ENCODE measurements at regions not wholly inside any gene's neighbourhood (a gene's known extent, or its start where the extent isn't known, plus 50 kb on each side); places are given as distances from the start of the nearest gene placed in this dataset.

DNA sequence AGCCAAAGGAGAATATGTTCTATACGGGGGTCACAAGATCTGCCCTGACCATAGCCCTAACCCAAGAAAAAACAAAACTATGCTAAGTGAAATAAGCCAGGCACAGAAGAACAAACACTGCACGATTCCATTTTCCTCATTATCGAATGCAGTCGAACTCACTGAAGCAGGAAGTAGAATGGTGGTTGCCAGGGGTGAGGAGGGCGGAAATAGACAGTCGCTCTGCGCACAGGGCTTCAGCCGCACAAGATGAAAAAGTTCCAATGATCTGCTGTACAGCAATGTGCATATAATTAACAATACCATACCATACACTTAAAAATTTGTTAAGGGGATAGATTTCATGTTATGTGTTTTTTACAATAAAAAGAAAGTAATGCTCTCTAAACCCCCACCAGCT, 257.7 kb downstream of the TXNL1 start:
- no peak for DNase-seq (ENCODE audit: low read depth in 2 of 2)

DNA sequence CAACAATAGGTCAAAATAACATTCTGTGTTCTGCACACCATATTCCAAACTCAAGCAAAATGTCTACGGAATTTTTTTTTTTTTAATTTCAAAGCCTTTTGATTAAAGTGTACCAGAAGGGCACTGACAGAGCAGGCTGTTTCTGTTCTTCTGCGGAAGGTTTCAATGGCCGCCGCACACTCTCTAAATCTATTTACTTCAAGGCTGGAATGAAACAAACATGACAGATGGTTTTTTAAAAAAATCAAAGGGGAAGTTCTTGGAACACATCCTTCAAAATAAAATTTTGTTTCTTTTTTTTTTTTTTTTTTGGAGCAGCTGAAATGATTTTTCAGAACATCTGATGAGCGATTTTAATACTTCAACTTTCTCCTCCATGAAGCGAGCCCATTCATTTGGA, 259.1 kb downstream of the TXNL1 start:
- no peak for DNase-seq (ENCODE audit: low read depth in 2 of 2)

DNA sequence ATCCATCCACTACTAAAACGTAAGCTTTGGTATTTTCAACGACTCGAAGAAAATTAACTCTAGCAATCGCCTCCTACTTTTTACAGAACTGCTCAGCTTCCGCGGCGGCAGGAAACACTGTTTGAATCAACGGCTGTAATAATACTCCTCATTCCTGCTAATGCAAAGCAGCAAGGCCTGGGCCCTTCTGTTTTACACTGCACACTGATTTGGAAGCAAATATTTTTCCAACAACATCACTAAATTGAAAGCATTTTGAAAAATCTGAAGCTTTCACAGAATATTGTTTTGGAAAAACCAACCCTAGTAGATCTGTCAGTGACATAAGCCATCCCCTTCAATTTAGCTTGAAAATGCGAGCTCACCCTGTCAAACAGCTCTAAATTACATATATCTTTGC, 261.2 kb downstream of the TXNL1 start:
- no peak for DNase-seq (ENCODE audit: low read depth in 2 of 2)

DNA sequence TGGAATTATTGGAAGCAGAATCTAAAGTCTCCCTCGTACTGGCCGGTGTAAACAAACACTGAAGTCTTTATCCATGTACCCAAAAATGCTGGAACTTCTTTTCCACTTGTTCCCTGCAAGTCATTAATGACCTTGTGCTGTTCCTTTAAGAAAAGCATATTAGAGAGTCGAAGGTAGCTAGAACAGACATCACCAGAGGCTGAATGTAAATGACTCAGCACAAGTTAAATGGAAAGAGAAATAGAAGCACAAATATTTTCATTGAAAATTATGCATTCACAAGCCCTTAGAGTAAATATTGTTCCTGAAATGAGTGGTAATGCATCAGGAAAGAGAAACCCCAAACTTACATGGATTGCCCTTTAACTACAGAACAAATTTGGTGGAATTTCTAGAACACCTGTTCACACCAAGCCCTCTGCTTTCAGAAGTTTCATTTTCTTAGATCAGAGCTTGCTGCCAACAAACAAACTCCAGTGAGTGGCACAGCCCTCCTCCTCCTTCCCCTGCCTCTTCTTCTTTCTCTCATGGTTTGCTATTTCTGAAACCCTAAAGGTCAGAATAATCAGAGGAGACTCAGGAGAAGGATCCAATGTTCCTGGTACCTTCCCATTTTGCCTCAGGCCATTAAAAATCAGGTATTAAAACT, 264.3 kb downstream of the TXNL1 start:
- DNase-seq (ENCODE audit: low read depth in 2 of 2): no peak

DNA sequence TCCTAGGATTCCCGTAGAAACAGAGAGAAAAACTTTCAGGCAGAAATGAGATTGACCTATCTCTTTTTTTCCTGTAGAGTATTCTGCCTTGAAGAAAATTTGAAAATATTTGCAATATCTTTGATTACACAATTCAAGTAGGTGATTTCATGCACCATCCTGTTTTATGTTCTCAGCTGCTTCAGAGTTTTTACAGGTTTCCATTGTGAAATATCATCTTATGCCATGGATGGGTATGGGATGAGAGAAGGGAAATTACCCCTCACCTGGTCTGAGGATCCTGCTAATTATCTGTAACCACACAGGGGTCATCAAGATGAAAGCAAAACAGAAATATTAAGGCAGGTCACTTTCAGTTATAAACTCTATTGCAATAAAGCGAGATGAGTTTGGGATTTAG, 264.8 kb downstream of the TXNL1 start:
- DNase-seq (ENCODE audit: low read depth in 2 of 2): no peak

DNA sequence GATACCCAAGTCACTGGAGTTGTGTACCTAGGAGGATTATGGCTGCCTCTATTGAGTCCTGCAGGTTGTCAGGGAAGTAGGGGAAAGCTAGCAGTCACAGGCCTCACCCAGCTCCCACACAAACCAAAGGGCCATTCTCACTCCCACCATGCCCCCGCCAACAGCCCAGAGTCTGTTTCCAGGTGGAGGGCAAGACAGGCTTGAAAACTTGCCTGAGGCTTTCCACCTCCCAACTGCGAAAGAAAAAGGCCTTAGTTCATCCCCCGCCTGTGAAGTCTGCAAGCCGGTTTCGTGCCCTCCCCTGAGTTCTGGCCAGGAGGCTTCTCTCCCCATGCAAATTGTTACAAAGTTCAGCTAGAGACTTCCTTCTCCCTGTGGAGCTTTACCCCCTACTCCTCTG, 270.3 kb downstream of the TXNL1 start:
- DNase-seq (ENCODE audit: low read depth in 2 of 2): no peak

DNA sequence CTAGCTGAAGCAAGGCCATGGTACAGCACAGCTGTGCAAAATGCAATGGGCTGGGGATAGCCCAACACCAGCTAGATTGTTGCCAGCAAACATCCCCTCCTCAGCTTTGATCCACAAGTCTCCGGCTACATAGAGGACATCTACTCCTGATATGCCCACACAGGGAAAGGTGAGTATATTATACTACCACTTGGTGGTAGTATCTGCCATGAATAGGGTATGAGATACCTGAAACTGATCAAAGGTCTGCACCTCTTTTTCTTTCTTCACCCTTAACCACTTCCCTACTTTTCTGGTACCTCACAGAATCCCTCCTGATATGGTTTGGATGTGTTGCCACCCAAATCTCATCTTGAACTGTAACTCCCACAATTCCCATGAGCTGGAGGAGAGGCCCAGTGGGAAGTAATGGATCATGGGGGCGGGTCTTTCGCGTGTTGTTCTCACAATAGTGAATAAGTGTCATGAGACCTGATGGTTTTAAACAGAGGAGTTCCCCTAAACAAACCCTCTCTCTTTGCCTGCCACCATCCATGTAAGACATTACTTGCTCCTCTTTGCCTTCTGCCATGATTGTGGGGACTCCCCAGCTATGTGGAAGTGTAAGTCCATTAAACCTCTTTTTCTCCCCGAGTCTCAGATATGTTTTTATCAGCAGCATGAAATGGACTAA, 279.6 kb downstream of the TXNL1 start:
- DNase-seq (ENCODE audit: low read depth in 2 of 2): no peak

DNA sequence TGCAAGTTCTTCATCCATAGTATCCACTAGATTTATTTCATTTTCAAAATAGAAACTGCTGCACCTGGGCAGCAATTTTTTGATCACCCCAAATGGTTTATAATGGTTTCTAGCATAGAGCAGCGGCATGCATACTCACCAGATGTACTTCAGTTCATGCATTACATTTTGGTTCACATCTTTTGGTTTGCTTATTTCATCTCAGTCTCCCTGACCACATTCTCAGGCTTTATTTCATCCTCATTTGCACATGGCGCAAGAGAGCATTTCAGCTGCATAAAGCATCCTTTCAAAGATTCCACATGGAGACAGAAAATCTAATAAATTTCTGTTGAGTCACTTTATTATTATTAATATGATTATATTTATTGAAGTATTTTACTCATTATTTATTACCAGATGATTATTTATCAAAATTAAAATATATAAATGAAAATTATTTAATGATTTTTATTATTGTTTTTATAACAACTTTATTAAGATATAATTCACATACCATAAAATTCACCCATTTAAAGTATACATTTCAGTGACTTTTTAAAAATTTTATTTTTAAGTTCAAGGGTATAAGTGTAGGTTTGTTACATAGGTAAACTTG, 284.6 kb downstream of the TXNL1 start:
- DNase-seq (ENCODE audit: low read depth in 2 of 2): no peak

DNA sequence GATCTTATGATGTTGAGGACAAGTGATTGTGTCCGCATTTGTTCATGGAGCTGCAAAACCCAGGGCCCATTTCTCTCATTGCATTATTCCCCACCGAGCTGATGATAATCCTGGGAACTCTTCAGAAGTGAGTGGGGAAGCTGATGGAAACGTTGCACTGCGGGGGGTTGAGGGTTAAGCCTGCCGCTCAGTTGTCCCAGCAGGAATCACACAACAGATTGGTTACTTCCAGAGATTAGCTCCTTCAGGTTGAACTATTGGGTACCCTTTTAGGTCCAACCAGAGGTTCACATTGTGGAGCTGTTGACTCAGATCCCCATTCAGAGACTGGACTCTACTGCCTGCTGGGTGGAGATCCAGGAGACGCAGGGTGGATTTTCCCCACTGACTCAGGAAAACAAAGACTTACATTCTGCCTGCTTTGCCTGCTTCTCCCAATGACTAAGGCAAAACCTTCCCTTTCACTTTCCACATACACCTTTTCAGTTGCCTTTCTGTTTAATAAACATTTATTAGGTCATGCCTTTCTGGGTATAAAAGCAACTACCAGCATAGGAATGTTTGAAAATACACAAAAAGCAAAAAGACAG, 286.4 kb downstream of the TXNL1 start:
- no peak for DNase-seq (ENCODE audit: low read depth in 2 of 2)

DNA sequence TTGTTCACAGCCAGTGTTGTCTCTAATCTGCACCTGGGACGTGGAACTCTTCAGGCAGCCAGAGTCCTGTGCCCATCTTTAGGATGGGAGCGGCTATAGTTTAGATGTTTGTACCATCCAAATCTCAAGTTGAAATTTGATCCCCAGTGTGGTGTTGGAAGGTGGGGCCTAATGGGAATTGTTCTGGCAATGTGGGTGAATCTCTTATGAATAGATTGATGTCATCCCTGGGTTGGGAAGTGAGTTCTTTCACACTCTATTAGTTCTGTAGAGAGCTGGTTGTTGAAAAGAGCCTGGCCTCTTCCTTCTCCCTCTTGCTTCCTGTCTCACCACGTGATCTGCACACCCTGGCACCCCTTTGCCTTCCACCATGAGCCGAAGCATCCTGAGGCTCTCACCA, 300.9 kb downstream of the TXNL1 start:
- no peak for DNase-seq (ENCODE audit: low read depth in 2 of 2)

DNA sequence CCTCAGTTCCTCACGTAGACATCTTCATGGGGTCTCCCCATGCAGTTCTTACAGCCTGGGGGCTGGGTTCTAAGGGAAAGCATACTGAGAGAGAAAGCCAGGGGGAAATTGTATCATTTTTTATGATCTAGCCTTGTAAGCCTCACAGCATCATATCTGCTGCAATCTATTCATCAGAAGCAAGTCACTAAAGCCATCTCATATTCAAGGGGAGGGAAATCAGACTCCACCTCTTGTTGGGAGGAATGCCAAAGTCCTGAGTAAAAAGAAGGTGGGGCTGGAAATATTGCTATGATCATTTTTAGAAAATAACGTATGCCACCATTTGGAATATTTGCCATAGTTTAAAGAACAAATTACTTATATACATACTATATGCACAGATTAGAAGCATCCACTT, 304.6 kb downstream of the TXNL1 start:
- DNase-seq (ENCODE audit: low read depth in 2 of 2): no peak

DNA sequence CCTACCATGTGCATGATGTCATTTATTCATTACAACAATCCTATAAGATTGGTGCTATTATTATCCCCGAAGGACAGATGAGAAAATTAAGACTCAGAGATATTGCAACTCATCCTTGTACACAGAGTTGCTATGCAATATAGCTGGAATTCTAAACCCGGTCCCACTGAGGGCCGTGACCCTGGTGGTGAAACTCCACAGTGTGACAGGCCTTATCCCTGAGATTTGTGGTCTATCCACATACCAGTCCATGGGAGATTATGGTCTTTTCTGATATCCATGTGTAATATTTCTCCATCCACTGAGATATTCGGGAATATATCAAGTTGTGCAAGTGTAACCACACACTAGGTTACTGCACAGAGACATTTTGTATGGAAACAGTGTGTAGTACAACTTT, 305.2 kb downstream of the TXNL1 start:
- no peak for DNase-seq (ENCODE audit: low read depth in 2 of 2)

DNA sequence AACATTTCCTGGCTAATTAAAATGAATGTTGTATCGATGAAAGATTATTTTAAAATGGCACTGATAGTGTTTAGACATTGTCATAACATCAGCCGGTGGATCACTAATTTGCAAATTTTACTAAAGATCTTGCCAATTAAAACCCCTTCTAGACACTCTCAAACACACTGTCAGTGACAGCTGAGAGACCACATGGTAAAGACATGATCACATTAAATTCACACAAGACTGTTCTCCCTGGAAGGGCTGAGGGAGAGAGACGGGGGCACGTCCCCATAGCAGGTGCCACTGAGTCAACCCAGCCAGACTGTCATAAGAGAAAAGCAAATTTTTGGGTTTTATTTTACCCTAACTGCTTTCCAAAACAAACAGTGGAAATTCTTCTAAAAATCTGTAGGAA, 306.0 kb downstream of the TXNL1 start:
- DNase-seq (ENCODE audit: low read depth in 2 of 2): no peak

DNA sequence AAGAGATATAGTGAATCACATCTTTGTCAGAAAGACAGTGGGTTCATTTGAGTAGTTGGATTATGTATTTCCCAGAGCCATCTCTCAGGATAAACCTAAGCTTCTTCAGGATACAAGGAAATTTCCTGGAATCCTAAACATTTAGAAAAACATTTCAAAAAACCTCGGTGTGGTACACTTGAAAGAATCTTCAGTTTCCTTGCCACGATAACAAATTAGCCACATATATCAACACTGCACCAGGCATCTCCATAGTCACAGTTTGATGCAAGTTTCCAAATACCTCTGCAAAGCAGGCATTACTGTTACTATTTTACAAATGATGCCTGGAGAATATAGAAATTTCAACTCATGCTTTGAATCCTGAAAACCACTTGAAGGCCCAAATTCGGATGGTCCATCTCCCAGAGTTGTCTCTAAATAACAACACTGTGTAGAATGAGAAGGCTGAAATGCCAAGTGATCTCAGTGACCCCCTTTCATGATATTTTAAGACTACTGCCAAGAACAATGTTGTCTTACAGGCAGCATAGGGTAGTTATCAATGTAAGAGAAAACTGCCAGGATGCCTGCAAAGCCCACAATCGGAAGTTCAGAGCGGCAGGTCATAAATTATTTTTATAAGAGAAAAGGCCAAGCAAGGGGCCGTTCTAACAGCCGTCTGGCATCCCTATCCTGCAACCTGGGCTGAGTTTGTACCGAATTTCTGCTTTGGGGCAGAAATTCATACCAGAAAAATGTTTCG, 307.9 kb downstream of the TXNL1 start:
- DNase-seq (ENCODE audit: low read depth in 2 of 2): peak; percentile 22 to 51

DNA sequence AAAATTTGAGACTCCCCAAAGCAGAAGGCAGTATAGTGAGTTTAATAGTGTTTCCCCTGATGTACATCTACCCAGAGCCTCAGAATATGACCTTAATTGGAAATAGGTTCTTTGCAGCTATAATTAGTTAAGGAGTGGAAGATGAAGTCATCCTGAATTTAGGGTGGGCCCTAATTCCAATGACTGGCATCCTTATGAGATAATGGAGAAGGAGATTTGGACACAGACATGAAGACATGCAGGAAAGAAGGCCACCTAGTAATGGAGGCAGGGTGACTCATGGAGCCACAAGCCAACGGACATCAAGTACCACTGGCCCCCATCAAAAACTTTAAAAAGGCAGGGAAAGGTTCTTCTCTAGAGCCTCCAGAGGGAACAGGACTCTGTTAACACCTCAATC, 308.9 kb downstream of the TXNL1 start:
- no peak for DNase-seq (ENCODE audit: low read depth in 2 of 2)

DNA sequence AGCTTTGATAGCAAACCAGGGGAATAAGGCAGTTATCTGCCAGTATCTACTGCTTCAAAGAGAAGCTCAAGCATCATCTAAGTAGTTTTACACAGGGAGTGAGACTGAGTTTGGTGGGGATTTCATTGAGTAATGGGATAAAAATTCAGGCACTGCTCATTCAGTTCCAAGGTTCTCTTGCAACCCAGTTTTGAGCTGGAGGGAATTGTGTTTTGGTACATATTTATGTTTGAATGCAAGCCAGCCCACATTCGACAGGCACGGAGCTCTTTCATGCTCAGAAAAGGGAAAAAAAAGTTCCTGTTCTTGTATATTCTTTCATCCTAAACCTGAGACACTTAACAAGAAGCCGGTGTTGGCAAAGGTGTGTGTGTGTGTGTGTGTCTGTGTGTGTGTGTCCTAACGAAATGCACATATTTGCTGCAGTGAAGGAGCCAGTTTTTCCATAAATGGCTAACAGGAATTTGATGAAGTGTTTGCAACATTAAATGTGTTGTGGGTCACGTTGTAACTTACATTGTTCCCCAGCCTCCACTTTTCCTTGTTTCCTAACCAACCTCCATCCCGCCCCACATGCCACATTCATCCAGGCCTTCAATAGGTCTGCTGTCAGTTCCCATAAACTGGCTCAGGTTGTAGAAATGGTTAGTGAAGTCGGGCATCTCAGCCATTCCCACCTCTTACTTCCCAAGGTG, 311.1 kb downstream of the TXNL1 start:
- no peak for DNase-seq (ENCODE audit: low read depth in 2 of 2)

DNA sequence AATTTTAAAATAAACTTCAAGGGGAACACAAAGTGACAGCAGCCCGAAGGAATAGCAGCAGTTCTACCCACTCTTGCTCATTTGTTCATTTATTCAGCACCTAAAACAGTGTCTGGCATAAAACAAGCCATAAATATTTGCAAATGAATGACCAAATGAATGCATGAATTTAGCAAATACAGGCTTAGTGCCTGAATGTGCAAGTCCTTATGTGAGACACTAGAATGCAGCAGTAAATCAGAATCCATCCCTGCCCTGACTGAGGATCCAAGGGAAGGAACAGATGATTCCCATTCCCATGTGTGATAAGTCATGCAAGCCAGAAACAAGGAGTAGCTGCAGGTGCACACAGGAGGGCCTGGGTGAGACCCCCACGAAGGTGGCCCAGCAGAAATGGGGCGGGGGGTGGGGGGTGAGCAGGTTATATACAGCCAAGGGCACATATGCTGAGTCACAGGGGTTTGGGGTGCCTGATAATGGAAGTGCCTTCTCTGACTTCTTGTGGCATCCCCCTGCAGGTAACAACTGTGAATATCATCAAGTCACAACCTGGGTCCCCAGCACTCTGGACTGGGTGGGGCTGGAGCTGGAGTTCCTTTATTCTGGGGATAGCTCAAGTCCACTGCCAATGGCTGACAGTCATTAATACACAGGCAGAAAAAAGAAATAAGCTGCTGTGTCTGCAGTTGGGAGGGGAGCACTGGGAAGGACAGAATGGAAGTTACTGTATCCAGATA, 311.9 kb downstream of the TXNL1 start:
- DNase-seq (ENCODE audit: low read depth in 2 of 2): no peak

DNA sequence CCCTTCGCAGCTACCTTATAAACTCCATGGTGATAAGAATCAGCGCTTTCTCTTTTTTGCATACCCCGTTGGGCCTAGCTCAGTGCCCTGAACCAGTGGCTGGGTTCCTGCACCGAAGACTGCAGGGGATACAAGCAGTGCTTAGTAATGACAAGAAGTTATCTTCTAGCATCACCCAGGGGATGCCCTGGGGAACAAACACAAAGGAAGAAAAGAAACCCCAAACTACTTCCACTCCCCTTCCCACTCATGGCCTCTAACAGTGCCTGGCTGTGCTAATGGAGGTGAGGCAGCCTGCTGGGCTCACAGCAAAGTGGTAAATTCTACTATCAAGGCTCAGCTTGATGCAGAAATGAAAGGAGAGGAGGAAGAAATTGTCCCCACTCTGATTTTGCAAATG, 314.7 kb downstream of the TXNL1 start:
- DNase-seq (ENCODE audit: low read depth in 2 of 2): no peak

DNA sequence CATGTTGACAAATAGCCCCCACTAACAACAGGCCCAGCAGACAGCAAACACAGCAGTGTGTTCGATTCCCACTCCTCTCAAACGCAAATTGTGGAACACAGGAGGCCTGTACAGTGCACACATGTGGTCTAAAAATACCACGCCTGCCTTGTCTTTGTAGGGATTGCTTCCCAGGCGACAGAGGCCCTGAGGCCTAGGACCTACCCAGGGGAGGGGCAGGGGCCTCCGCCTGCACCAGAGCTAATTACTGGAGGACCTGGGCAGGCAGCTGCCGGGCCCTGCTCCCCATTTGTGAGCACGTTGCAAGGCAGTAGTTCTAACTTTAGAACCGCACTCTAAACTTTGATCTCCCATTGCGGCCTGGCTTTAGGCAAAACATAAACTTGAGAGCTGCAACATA, 316.0 kb downstream of the TXNL1 start:
- no peak for DNase-seq (ENCODE audit: low read depth in 2 of 2)

DNA sequence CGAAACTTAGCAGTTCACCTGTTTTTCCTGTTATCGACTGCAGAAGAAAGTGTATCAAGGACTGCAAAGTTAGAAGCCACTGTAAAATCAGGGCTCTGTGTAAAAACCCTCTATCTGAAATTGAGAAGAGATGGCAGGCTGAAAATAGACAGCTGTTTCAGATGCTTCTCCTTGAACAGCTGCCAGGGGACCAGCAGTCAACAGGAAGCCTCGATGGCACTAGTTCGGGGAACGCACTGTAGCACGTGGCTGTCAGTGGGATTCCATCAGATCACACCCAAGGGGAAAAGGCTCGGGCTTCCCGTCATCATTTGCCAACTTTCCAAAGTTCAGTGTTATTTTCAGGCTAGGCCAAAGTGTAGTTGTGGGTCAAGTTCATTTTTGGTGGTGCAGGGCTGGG, 316.9 kb downstream of the TXNL1 start:
- DNase-seq (ENCODE audit: low read depth in 2 of 2): peak in 1 of 2 donors; percentile 81

DNA sequence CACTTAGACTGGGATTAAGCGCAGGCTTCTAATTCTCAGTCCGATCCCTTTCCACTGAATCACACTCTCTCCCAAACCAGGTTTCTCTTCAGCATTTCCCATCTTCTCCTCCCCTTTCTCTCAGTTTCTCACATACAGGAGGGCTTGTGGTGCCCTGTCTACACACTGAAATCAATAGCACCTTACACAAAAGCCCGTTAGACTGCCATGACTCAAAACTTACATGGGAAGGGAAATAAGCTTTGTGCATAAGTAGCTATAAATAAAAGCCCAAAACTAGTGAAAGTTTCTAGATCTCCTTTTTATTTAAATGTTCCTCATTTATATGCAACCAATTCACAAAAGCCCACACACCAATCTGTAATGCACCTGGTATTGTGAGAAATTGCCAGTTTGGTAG, 318.4 kb downstream of the TXNL1 start:
- no peak for DNase-seq (ENCODE audit: low read depth in 2 of 2)

Data from lung microvascular endothelial cell (primary cell).